Stimulated activated CD4-positive, alpha-beta T cell treated with anti-CD3 and anti-CD28 coated beads, Interleukin-15, amount 100 ng/mL, for 48 hours (primary cell): ENCODE measurements at regions not wholly inside any gene's neighbourhood (a gene's known extent, or its start where the extent isn't known, plus 50 kb on each side); places are given as distances from the start of the nearest gene placed in this dataset.

Experiments used
- DNase-seq, 2 donors: peaks; one replicate each; pipeline ENCODE4 v3.0.0-alpha.2; 2020; ENCODE audit warnings: low read depth in 2 of 2

- DNase-seq = no peak
These were observed 380.3 kb downstream of the PCNX1 start for GRCh38 chr14:71287567-71287966.

GRCh38 chr14:71289536-71289935, 382.3 kb downstream of the PCNX1 start:
- DNase-seq = no peak

DNA sequence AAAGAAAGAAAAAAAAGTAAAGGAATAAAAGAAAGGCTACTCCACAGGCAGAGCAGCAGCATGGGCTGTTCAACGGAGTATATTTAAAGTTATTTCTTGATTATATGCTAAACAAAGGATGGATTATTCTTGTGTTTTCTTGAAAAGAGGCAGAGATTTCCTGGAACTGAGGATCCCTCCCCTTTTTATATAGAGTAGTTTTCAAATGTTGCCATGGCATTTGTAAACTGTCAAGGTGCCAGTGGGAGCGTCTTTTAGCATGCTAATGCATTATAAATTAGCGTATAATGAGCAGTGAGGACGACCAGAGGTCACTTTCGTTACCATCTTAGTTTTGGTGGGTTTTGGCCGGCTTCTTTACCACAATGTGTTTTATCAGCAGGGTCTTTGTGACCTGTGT, 383.0 kb downstream of the PCNX1 start:
- no peak for DNase-seq

GRCh38 chr14:71290960-71291466, 383.8 kb downstream of the PCNX1 start:
- DNase-seq = peak; percentile 40 to 45

DNA sequence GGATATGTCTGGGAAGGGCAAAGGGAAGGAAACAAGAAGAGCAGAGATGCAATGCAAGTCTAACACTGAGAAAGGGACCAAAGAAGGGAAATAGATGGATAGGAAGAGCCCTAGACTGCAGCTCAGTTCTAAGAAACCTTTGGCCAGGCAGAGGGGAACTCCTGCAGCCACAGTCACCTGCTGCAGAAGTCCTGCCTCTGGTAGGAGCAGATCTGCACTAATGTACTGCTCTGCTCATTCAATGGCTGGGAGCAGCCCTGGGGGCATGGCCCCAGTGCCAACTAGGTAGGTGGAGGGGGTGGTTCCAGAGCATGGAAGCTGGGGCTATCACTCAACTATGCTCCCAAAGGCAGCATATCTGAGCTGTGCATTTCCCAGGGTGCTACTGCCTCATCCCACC, 388.9 kb downstream of the PCNX1 start:
- DNase-seq = no peak

GRCh38 chr14:71300566-71301330, 393.5 kb downstream of the PCNX1 start:
- no peak for DNase-seq

- no peak for DNase-seq
These were observed 394.4 kb downstream of the PCNX1 start for GRCh38 chr14:71301611-71302010.

DNA sequence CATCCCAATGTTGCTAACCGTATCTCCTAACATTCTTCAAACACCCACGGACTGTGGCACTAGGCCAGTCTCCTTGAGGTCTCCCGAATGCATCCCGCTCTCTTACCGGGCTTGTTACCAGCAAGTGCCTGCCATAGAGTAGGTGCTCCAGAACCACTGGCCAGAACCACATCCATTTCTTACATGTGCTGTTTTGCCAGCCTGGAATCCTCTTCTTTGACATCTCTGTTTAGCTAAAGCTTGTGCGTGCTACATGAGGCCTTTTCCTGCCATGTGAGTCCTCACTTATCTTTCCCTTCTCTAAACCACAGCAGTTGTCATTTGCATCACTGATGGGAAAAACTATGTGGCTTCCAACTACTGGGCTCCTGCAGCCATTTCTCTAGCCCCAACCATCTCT, 397.4 kb downstream of the PCNX1 start:
- no peak for DNase-seq

GRCh38 chr14:71308671-71309070, 401.4 kb downstream of the PCNX1 start:
- no peak for DNase-seq

DNA sequence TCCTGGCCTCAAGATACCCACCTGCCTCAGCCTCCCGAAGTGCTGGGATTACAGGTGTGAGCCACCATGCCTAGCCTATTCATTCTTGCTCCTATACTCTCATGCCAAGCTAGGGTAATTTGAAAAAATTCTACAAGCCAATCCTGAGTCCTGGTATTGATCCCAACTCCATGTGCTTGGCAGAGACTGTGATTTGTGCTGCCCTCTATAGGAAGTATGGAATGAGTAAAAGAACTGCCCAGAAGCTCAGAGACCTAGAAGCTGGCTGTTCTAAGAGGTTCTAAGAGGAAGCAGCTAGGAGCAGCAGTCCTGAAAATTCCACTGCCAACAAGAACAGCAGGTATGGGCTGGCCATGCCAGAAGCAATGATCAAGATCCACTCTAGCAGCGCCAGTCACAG, 402.5 kb downstream of the PCNX1 start:
- DNase-seq = no peak

- no peak for DNase-seq
These were observed 403.8 kb downstream of the PCNX1 start for GRCh38 chr14:71311061-71311460.

- no peak for DNase-seq
These were observed 407.5 kb downstream of the PCNX1 start for GRCh38 chr14:71314717-71315116.

DNA sequence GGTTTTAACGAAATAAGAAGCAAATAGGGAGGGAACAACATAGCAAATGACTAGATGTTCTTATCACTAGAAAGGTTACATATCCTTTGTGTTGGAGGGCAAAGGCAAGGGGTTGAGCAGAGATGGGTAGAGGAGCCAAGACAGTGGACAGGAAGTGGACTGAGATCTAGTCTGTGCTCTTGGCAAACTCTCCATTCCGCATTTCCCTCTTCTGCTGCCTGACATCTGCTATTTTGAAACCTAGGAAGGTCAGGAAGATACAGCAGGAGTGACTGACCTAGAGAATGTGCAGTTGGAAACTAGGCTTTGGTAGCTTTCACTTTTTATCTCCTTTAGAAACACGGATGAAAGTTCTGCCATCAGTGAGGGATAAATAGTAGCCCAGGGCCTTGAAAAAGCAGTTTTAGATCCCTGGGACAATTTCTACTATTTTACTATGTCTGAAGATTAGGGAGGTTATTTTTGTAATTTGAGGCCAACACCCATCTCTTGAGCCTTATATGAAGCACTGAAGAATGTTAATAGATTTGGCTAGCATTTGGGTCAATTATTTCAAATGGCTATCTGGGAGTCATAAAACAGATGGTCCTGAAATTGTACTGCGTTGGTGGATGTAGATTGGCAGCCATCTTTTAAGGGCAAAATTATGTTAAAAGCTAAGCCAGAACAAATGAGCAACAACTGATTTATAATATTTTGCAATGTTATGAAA, 410.3 kb downstream of the PCNX1 start:
- no peak for DNase-seq

- DNase-seq = no peak
These were observed 410.8 kb downstream of the PCNX1 start for GRCh38 chr14:71318097-71318459.

DNA sequence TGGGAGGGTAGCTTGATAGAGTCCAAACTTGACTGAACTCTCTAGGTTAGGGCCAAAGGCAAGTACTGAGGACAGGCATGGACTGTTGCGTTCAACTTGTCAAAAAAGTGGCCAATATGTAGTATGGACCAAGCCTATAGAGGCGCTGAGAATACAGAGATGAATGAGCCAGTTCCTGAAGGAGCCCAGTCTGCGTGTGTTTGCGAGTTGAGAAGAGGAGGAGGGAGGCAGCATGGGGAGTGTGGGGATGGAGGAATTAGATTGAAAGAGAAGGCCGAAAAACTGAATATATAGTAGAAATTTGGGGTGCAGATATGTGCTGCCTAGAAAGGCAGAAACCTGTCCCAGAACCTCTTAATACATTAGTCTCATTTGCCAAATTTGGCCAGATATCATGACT, 412.4 kb downstream of the PCNX1 start:
- no peak for DNase-seq

DNA sequence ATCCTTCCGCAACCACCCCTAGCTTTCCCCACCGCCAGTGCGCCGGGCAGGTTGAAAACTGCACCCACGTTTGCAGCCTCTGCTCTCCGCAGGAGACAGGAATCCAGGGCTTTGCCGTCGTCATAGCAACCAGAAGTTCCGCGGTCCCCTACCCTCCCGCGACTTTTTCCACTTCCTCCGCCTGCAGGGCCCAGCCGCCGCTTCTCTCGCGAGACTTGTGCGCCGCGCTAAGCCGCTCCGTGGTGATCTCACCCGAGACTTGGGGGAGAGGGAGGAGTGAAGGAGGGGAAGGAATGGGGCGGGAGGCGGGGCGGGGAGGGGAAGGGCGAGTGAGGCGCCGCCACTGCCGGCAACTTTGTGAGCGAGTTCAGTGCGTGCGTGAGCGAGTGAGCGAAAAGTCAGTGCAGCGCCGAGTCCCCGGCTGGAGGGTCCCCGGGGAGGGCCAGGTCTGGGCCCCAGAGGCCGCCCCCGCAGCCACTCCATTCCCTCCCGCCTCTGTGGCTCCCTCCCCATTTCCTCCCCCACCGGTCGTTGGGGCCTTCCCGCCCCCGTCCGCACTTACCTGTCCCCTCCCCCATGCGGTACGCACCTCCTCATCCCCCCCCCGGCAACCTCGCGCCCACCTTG, 413.0 kb downstream of the PCNX1 start, which contains the start of gene SIPA1L1:
SIPA1L1 (plus strand) TSS at position 370 of the 627 bp plus-strand sequence.
- peak; percentile 96 to 97 for DNase-seq

DNA sequence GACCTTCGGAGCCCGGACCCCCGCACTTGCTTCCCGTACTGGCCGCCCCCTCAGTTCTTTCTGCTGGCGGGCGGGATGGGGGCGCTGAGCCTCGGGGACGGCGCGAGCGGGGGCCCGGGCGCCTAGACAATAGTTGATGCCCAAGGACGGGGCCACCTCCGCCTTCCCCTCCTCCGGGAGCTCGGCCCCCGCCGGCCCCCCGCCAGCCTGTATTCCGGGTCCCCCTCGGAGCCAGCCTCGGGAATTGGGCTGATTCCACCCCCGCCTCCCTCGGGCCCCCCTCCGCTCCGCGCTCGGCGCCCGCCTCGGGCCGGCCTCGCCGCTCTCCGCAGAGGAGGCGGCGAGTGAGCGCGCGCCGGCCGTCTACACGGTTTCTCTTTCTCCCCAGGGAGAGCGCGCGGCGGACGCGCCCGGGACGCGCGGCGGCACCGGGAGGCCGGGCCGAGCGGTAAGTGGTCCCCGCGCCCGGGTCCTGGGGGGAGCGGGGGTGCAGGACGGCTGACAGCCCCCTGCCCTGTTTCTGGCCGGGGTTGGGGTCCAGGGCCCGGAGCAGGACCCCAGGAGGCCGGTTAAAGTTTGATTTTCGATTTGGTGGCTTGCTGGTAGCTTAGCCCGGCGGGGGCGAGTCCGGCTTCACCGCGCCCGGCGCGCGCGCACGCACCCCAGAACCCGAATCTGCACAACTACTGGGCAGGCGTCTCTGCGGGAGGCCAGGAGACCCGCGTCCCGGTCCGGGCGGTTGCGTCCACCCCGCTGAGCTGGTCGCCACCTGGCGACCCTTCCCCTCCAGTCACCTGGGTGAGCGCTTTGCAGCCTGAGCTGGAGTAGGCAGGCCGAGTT, 413.7 kb downstream of the PCNX1 start:
- DNase-seq = peak; percentile 42 to 45

DNA sequence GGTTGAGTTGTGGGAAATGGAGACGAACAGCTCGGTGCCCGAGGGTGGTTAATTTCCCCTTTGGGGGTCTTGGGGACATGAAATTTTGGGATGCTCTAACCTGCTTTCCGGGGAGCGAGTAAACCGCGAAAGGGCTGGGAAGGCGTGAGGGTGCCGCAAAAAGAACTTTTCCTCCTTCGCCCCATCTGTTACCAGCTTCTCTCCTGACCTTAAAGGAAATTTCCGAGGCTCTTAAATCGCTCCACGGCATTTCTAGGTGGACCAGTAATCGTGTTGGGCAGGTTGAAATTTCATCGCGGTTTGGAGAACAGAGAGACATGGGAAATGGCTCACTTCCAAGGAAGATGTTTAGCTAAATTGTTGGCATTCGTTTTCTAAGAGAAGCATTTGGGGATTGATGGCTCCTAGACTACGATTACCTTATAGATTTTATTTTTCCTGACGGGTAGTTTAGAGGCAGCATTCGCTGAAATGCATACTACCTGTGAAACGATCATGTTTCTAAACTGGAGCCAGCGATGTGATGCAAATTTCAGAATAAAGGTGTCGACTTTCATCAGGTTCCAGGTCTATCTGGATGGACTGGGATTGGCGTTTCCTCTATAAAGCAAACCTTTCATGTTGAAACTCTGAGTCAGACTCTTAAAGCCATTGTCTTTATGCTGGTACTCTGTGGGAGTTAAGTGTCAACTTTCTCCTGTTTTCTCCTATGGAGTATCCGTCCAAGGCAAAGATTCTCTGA, 414.5 kb downstream of the PCNX1 start:
- DNase-seq = no peak

- DNase-seq = no peak
These were observed 415.5 kb downstream of the PCNX1 start for GRCh38 chr14:71322655-71323250.

- DNase-seq = no peak
These were observed 417.6 kb downstream of the PCNX1 start for GRCh38 chr14:71324767-71325272.
